HepG2 (cell line): ENCODE measurements at regions not wholly inside any gene's neighbourhood (a gene's known extent, or its start where the extent isn't known, plus 50 kb on each side); places are given as distances from the start of the nearest gene placed in this dataset.

Experiments
- FIP1L1 ChIP-seq: fragments of 200-400 bp; formaldehyde crosslinking; IDR thresholded peaks from 2 replicates; pipeline ENCODE4 v1.6.1; 2018; ENCODE audit warnings: low read depth, mild to moderate bottlenecking, low read length, moderate library complexity, borderline replicate concordance; ENCODE audit not compliant: insufficient read depth
- ZNF441 ChIP-seq: sonication (generic); formaldehyde crosslinking; IDR thresholded peaks from 2 replicates; pipeline ENCODE4 v1.7.0; 2021; ENCODE audit warnings: missing genetic modification reagents, borderline replicate concordance
- ZSCAN29 ChIP-seq: sonication (generic); formaldehyde crosslinking; conservative IDR thresholded peaks from 2 replicates; pipeline ENCODE4 v1.4.0; 2020; ENCODE audit warnings: mild to moderate bottlenecking, missing genetic modification reagents
- TF ChIP-seq, protein P1 (sequence below): sonication (generic); formaldehyde crosslinking; IDR thresholded peaks from 2 replicates; pipeline ENCODE4 v1.5.0; 2020; ENCODE audit warnings: mild to moderate bottlenecking, missing genetic modification reagents, moderate library complexity

DNA sequence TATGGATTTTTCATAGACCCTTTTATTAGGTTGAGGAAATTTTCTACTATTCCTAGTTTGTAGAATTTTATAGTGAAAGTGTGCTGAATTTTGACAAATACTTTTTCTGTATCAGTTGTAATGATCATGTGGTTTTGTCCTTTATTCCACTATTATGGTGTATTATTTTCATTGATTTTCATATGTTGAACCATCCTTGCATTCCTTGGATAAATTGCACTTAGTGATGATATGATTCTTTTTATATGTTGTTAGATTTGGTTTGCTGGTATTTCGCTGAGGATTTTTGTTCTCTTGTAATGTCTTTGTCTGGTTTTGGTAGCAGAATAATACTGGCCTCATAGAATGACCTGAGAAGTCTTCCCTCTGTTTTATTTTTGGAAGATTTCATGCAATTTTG lies 140.6 kb upstream of the CDK6 start:
- TF ChIP-seq ZSCAN29 (CRISPR knock-in tag) (no peak), ZNF441 (no peak), FIP1L1 (no peak)
- TF ChIP-seq, protein P1, sequence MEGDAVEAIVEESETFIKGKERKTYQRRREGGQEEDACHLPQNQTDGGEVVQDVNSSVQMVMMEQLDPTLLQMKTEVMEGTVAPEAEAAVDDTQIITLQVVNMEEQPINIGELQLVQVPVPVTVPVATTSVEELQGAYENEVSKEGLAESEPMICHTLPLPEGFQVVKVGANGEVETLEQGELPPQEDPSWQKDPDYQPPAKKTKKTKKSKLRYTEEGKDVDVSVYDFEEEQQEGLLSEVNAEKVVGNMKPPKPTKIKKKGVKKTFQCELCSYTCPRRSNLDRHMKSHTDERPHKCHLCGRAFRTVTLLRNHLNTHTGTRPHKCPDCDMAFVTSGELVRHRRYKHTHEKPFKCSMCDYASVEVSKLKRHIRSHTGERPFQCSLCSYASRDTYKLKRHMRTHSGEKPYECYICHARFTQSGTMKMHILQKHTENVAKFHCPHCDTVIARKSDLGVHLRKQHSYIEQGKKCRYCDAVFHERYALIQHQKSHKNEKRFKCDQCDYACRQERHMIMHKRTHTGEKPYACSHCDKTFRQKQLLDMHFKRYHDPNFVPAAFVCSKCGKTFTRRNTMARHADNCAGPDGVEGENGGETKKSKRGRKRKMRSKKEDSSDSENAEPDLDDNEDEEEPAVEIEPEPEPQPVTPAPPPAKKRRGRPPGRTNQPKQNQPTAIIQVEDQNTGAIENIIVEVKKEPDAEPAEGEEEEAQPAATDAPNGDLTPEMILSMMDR (CRISPR knock-in tag), result no peak
